Nephron progenitor cell (in vitro differentiated cells): ENCODE measurements at regions not wholly inside any gene's neighbourhood (a gene's known extent, or its start where the extent isn't known, plus 50 kb on each side); places are given as distances from the start of the nearest gene placed in this dataset.

Experiments used
- DNase-seq: peaks from one replicate; pipeline ENCODE4 v3.0.0; 2021
- H3K27ac Mint-ChIP-seq: 2 replicates; pipeline ENCODE4 v1.8.0; 2021; ENCODE audit warnings: mild to moderate bottlenecking, moderate library complexity, mixed read lengths
- H3K27me3 Mint-ChIP-seq: 2 replicates; pipeline ENCODE4 v1.8.0; 2021; ENCODE audit warnings: mild to moderate bottlenecking, low read depth, mixed read lengths; ENCODE audit not compliant: poor library complexity
- H3K36me3 Mint-ChIP-seq: 2 replicates; pipeline ENCODE4 v1.8.0; 2021; ENCODE audit warnings: low read depth, mixed read lengths
- H3K4me1 Mint-ChIP-seq: 2 replicates; pipeline ENCODE4 v1.8.0; 2021; ENCODE audit warnings: mixed read lengths
- H3K4me3 Mint-ChIP-seq: 2 replicates; pipeline ENCODE4 v1.8.0; 2021; ENCODE audit warnings: mild to moderate bottlenecking, moderate library complexity, mixed read lengths
- H3K9me3 Mint-ChIP-seq: 2 replicates; pipeline ENCODE4 v1.8.0; 2021; ENCODE audit warnings: mild to moderate bottlenecking, moderate library complexity, mixed read lengths
- TF ChIP-seq, protein P1 (sequence below): fragments of 200-600 bp; sonication (generic); IDR thresholded peaks from 2 replicates; pipeline ENCODE4 v1.5.0; 2021; ENCODE audit warnings: antibody characterized with exemption

DNA sequence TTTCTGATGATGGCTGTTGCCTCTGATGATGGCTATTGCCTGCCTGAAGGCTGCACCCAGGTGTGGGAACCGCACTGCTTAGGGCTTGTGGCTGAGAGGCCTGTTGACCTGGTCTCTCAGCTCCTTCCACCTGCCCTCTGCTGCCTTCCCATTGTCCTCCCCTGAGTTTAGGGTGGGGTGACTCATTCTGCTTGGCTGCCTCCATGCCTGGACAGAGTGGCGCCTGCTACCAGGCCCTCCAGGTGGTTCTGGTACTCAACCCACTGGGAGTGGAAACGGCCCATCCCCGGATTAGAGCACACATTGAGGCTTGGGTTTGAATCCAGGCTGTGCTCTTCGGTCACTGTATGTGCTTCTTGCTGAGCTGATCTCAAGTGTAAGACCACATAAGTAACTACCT, 120.6 kb downstream of the SEM1 start:
- peaks cover 20% of the 10 kb centered on the region for H3K9me3 Mint-ChIP-seq
- H3K36me3 Mint-ChIP-seq, result no peaks in the 10 kb centered on the region
- DNase-seq, result no peak
- no peak overlapping the region for H3K4me3 Mint-ChIP-seq
- peaks cover 29% of the 10 kb centered on the region for H3K27me3 Mint-ChIP-seq
- TF ChIP-seq, protein P1, sequence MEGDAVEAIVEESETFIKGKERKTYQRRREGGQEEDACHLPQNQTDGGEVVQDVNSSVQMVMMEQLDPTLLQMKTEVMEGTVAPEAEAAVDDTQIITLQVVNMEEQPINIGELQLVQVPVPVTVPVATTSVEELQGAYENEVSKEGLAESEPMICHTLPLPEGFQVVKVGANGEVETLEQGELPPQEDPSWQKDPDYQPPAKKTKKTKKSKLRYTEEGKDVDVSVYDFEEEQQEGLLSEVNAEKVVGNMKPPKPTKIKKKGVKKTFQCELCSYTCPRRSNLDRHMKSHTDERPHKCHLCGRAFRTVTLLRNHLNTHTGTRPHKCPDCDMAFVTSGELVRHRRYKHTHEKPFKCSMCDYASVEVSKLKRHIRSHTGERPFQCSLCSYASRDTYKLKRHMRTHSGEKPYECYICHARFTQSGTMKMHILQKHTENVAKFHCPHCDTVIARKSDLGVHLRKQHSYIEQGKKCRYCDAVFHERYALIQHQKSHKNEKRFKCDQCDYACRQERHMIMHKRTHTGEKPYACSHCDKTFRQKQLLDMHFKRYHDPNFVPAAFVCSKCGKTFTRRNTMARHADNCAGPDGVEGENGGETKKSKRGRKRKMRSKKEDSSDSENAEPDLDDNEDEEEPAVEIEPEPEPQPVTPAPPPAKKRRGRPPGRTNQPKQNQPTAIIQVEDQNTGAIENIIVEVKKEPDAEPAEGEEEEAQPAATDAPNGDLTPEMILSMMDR, result no peak
- peaks cover 12% of the 10 kb centered on the region for H3K4me1 Mint-ChIP-seq
- H3K27ac Mint-ChIP-seq, result no peak overlapping the region

DNA sequence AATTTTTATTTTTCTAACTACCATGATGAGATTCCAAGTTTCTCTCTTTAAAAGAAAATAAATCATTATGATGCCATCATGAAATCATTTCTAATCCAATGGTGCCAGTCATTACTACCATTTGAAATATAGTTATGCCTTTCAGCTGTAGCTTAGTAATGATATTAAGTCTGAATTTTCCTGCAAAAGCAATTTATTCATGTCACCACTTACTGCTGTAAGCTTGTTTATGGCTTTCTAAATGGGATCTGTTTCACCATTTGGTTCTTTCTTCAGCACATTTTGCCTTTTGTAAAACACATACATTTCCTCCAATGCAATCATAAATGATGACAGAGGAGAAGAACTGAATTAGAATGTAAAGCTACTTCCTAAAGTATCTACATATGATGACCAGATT, 130.5 kb downstream of the SEM1 start:
- no peak overlapping the region for H3K4me3 Mint-ChIP-seq
- H3K27ac Mint-ChIP-seq, result no peak overlapping the region
- TF ChIP-seq, protein P1, result no peak
- no peaks in the 10 kb centered on the region for H3K36me3 Mint-ChIP-seq
- DNase-seq, result no peak
- no peaks in the 10 kb centered on the region for H3K27me3 Mint-ChIP-seq
- no peaks in the 10 kb centered on the region for H3K4me1 Mint-ChIP-seq
- H3K9me3 Mint-ChIP-seq, result peaks cover 16% of the 10 kb centered on the region

DNA sequence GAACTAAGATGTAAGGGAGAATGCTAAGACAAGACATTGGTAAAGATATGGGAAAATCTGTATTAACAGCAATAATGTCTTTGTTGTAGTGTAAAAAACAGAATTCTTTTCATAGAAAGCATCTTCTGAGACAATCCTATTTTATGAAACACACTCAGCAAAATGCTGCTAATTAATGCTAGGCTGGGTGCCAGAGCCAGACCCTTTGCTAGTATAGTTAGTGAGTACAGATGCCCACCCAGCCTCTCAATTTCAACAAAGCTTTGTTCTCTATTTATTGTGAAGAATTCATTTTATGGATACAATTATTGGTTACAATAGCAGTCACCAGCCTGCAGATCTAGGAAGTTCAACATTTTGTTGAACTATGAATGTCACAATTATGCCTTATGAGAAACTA, 131.0 kb downstream of the SEM1 start:
- H3K4me1 Mint-ChIP-seq, result no peaks in the 10 kb centered on the region
- H3K27ac Mint-ChIP-seq, result no peak overlapping the region
- no peaks in the 10 kb centered on the region for H3K27me3 Mint-ChIP-seq
- no peak for DNase-seq
- H3K9me3 Mint-ChIP-seq, result peaks cover 12% of the 10 kb centered on the region
- no peaks in the 10 kb centered on the region for H3K36me3 Mint-ChIP-seq
- TF ChIP-seq, protein P1, result no peak
- no peak overlapping the region for H3K4me3 Mint-ChIP-seq

DNA sequence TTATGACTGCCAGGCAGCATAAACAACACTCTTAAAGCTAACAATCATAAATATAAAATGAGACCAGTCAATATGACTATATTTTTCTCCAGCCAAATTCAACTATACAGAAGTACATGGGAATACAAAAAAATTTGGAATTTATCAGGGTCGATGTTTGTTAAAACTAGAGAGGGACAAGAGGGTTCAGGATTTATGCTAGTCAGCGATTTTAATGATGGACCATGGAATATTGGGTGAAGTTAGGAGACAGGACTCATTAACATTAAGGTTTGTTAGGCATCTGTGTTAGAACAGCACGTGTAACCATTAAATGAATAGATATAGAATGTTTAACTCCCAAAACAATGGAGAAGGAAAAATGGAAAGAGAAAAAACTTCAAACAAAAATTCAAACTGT, 146.2 kb downstream of the SEM1 start:
- H3K36me3 Mint-ChIP-seq, result no peaks in the 10 kb centered on the region
- peaks cover 1% of the 10 kb centered on the region for H3K9me3 Mint-ChIP-seq
- DNase-seq, result no peak
- TF ChIP-seq, protein P1, result no peak
- H3K27me3 Mint-ChIP-seq, result peaks cover 3% of the 10 kb centered on the region
- no peaks in the 10 kb centered on the region for H3K4me1 Mint-ChIP-seq
- no peak overlapping the region for H3K27ac Mint-ChIP-seq
- H3K4me3 Mint-ChIP-seq, result no peak overlapping the region

DNA sequence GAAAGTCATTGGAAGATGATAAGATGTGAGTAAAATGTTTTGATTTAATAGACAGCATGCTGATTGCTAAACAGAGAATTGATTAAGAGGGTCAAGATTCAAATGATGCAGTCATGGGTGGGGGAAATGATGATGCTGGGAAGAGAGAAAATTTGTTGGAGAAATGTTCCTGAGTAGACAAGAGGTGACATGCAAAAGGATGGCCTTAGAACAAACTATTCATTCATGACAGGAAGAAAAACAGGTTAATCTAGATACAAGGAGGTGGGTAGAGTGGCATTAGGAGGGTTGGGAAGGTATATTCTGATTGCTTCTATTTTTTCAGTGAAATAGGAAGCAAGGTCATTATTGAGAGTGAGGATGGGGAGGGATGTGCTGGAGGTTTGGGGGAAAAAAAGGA, 146.7 kb downstream of the SEM1 start:
- Mint-ChIP-seq H3K27me3 (peaks cover 3% of the 10 kb centered on the region), H3K9me3 (peaks cover 6% of the 10 kb centered on the region), H3K36me3 (no peaks in the 10 kb centered on the region), H3K27ac (no peak overlapping the region), H3K4me3 (no peak overlapping the region), H3K4me1 (no peaks in the 10 kb centered on the region)
- TF ChIP-seq, protein P1, result no peak
- DNase-seq, result no peak

DNA sequence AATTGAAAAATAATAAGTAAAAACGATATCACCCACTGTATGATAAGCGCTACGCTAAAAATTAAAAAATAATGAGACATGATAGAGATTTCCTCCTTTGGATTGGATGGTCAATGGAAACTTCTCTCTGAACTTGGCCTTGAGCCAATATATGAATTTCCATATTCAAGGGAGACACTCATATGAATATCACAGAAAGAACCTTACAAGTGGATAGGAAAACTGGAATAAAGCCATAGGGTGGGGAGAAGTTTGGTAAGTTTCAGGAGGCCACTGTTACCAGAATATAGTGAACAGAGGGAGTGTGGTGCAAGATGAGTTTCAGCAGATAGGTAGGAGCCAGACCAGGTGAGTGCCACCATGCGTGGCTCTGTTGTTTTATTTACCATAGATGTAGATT, 147.2 kb downstream of the SEM1 start:
- H3K36me3 Mint-ChIP-seq, result no peaks in the 10 kb centered on the region
- H3K27me3 Mint-ChIP-seq, result peaks cover 3% of the 10 kb centered on the region
- no peaks in the 10 kb centered on the region for H3K4me1 Mint-ChIP-seq
- TF ChIP-seq, protein P1, result no peak
- no peak overlapping the region for H3K27ac Mint-ChIP-seq
- peaks cover 9% of the 10 kb centered on the region for H3K9me3 Mint-ChIP-seq
- DNase-seq, result no peak
- H3K4me3 Mint-ChIP-seq, result no peak overlapping the region
